Right ventricle myocardium superior (tissue), 1 donor: ENCODE measurements at regions not wholly inside any gene's neighbourhood (a gene's known extent, or its start where the extent isn't known, plus 50 kb on each side); places are given as distances from the start of the nearest gene placed in this dataset.

ENCODE experiments used
- ATAC-seq: fragments of 200-7000 bp; cut with Tn5 transposase; one replicate; pipeline ENCODE4 v1.9.1; 2020; ENCODE audit warnings: mild to moderate bottlenecking; ENCODE audit not compliant: poor library complexity
- DNase-seq: peaks from one replicate; pipeline ENCODE4 v3.0.0-alpha.2; 2020
- intact Hi-C: fragments of 100-400 bp; cut with DNase I; formaldehyde crosslinking; loops from one replicate; pipeline ENCODE4 v1.11.2; 2022
- donor health status: DM: no; HTN: yes; CAD: no; lungs with severe emphysema.

- DNase-seq (no peak), ATAC-seq (peak; percentile 16)
- intact Hi-C loops = no loop called here
Observed at GRCh38 chr1:56191369-56191768, 388.0 kb downstream of the PLPP3 start.

- DNase-seq = no peak
- intact Hi-C loops = no loop called here
- no peak for ATAC-seq
Observed at GRCh38 chr1:56190806-56191365, 388.5 kb downstream of the PLPP3 start.

GRCh38 chr1:56189946-56190805 lies 389.2 kb downstream of the PLPP3 start:
- ATAC-seq (no peak), DNase-seq (no peak)
- intact Hi-C loops = no loop called here

GRCh38 chr1:56189454-56189853 lies 389.9 kb downstream of the PLPP3 start:
- intact Hi-C loops = no loop called here
- DNase-seq (no peak), ATAC-seq (peak; percentile 52)

GRCh38 chr1:56188855-56189254 lies 390.5 kb downstream of the PLPP3 start:
- ATAC-seq = no peak
- intact Hi-C loops = no loop called here
- DNase-seq = no peak

GRCh38 chr1:56188221-56188620 lies 391.1 kb downstream of the PLPP3 start:
- intact Hi-C loops = no loop called here
- ATAC-seq (peak; percentile 89), DNase-seq (peak; percentile 42)

- intact Hi-C loops = no loop called here
Observed at GRCh38 chr1:56187405-56187804, 392.0 kb downstream of the PLPP3 start.

GRCh38 chr1:56185493-56185892 lies 393.9 kb downstream of the PLPP3 start:
- DNase-seq = no peak
- ATAC-seq = no peak
- intact Hi-C loops = no loop called here

More at GRCh38 chr1:56187405-56187804, 392.0 kb downstream of the PLPP3 start:
- peak; percentile 46 for ATAC-seq
- no peak for DNase-seq

GRCh38 chr1:56183151-56183550 lies 396.2 kb downstream of the PLPP3 start:
- DNase-seq = no peak
- ATAC-seq = no peak
- intact Hi-C loops = no loop called here

GRCh38 chr1:56180520-56181190 lies 398.7 kb downstream of the PLPP3 start:
- DNase-seq (no peak), ATAC-seq (no peak)
- intact Hi-C loops = no loop called here

GRCh38 chr1:56179543-56179942 lies 399.8 kb downstream of the PLPP3 start:
- ATAC-seq (no peak), DNase-seq (no peak)
- intact Hi-C loops = no loop called here

- DNase-seq (no peak), ATAC-seq (no peak)
- intact Hi-C loops = no loop called here
Observed at GRCh38 chr1:56175211-56175610, 404.2 kb downstream of the PLPP3 start.

GRCh38 chr1:56174176-56174885 lies 405.0 kb downstream of the PLPP3 start:
- ATAC-seq (no peak), DNase-seq (no peak)

GRCh38 chr1:56173736-56174135 lies 405.6 kb downstream of the PLPP3 start:
- intact Hi-C loops = no loop called here
- no peak for ATAC-seq
- DNase-seq = no peak

More at GRCh38 chr1:56174176-56174885, 405.0 kb downstream of the PLPP3 start:
- intact Hi-C loops = no loop called here

GRCh38 chr1:56171670-56172069 lies 407.7 kb downstream of the PLPP3 start:
- ATAC-seq (no peak), DNase-seq (no peak)
- intact Hi-C loops = no loop called here

GRCh38 chr1:56170784-56171320 lies 408.5 kb downstream of the PLPP3 start:
- DNase-seq (no peak), ATAC-seq (peak; percentile 53)
- intact Hi-C loops = no loop called here

- intact Hi-C loops = no loop called here
- DNase-seq (no peak), ATAC-seq (no peak)
Observed at GRCh38 chr1:56169856-56170255, 409.5 kb downstream of the PLPP3 start.

- intact Hi-C loops = no loop called here
- ATAC-seq (no peak), DNase-seq (no peak)
Observed at GRCh38 chr1:56168176-56168575, 411.2 kb downstream of the PLPP3 start.

- ATAC-seq (no peak), DNase-seq (no peak)
- intact Hi-C loops = no loop called here
Observed at GRCh38 chr1:56167596-56167995, 411.8 kb downstream of the PLPP3 start.
